HG02981 (cell line): ENCODE measurements at regions not wholly inside any gene's neighbourhood (a gene's known extent, or its start where the extent isn't known, plus 50 kb on each side); places are given as distances from the start of the nearest gene placed in this dataset.
A peak's percentile ranks its signal among the peaks of the same experiment; 100 is the strongest.

Source experiments
- ATAC-seq: cut with Tn5 transposase; IDR thresholded peaks from one replicate; pipeline ENCODE4 v1.9.1; 2021; ENCODE audit warnings: mild to moderate bottlenecking, moderate library complexity; ENCODE audit not compliant: unreplicated experiment

DNA sequence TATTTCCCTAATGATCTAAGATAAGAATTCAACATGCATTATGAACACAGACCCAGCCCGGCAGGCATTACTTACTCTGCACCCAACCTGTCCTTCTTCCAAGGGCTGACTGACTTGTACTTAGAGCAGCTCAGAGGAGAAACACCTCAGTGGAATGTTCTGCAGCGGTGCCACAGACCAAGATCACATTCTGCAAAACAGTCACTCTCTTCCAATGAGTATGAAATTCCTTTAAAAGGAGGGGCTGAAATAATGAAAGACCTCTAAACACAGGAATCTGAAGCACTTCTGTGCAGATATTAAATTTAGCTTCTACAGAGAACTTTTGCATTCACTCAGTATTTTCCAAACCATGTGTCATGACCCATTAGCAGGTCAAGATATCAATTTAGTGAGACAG, 172.9 kb downstream of the ZDHHC21 start:
- no peak for ATAC-seq

- no peak for ATAC-seq
These were observed 175.9 kb downstream of the ZDHHC21 start for GRCh38 chr9:14517154-14517906.

DNA sequence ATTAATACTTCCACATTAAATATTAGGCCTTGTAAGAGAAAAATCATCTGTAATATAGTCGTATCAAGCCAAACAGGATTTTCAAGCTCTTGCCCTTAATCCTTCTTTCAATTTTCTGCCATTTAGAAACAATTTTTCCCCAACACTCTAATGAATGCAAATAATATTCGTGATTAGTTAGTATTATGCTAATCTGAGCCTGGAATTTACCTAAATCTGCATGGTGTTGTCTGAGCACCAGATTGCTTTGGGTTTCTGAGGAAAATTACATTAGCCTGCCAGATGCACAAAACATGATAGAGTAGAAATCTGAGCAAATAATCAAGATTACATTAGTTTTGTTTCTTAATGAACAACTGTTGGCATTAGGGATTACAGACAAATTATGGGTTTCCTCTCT, 176.6 kb downstream of the ZDHHC21 start:
- no peak for ATAC-seq

- no peak for ATAC-seq
These were observed 177.5 kb downstream of the ZDHHC21 start for GRCh38 chr9:14515571-14516198.

DNA sequence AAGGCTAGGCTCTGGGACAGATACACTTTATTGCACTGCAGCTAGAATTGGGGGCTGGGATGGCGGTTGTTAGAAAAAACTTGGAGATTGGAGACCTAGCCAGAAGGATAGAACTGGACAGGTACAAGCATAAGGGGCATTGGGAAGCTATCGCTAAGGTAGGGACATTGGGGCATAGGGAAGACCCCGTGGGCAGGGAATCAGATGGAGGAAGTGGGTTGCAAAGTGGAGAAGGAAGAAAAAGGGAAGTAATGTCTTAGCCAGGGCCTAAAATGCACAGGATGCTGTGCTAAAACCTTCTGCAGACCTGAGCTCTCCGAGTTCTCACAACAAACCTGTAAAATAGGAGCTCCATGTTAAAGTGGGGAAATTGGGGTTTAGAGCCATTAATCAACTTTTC, 178.2 kb downstream of the ZDHHC21 start:
- ATAC-seq, result no peak

- no peak for ATAC-seq
These were observed 180.3 kb downstream of the ZDHHC21 start for GRCh38 chr9:14512942-14513341.

GRCh38 chr9:14511452-14511851, 181.8 kb downstream of the ZDHHC21 start:
- ATAC-seq, result peak; percentile 68

DNA sequence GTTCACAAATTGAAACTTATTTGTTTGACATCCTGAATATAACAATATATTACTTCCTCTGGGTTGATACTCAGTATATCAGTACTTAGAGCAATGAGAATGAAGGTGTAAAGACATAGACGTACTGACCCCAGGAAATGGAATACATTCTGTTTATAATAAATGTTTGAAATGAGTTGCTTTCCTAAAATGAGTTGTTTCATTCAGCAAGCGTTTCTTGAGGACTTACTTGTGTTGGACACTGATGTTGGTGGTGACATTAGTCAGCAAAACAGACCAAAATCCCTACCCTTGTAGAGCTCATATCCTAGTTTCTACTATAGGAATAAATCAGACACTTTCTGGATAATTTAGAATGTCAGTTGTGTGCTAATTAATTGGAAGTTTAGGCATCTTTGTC, 184.3 kb downstream of the ZDHHC21 start:
- ATAC-seq, result no peak

DNA sequence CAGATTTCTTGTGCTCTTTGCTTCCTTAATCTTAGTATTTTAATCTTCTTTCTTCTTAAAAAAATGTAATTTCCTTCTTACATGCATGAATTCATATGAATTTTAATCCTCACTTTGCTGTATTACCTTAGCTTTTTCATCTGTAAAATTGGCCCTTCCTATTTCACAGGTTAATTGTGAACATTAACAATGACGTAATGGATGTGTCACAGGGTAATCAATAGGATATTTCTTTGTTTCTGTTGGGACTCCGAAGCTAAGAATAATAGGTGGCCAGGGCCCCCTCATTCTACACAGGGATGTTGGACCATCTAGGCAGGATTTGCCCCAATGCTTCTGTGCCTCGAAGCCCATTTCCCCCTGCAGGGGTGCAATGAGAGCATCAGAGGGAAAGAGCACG, 187.4 kb upstream of the NFIB start:
- no peak for ATAC-seq

DNA sequence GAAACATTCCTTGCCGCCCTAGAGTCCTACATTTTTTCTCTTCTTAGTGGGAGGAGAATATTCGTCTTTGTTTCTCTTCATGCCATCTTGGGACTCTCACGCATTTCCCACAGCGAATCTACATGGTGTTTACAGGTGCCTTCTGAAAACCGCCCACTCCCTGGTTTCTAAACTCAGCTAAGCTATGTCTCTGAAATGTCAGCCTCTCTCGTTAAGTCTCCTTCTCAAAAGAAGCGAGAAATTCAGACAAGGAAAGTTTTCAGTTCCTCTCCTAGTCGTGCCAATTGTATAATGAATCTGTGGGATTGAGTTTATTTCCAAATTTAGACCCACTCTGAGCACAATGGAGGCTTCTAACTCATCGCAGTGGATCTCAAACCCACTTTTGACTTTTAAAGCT, 186.8 kb upstream of the NFIB start:
- no peak for ATAC-seq

DNA sequence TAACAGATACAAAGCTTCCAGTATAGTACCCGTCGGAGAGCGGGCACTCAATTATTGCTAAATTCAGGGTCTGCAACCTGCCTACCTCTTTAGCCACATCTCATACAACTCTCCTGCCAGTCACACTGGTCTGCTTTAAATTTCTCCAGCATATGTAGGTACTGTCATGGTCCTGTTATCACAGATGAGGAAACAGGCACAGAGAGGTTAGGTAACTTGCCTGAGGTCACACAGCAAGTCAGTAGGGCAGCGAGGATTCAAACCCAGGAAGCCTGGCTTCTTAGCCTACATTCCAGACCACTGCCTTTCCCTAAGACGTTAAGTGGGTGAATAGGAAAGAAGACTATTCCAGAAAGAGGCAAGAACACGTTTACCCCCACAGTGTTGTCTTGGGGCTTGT, 186.0 kb upstream of the NFIB start:
- no peak for ATAC-seq

GRCh38 chr9:14498824-14499223, 184.9 kb upstream of the NFIB start:
- no peak for ATAC-seq

DNA sequence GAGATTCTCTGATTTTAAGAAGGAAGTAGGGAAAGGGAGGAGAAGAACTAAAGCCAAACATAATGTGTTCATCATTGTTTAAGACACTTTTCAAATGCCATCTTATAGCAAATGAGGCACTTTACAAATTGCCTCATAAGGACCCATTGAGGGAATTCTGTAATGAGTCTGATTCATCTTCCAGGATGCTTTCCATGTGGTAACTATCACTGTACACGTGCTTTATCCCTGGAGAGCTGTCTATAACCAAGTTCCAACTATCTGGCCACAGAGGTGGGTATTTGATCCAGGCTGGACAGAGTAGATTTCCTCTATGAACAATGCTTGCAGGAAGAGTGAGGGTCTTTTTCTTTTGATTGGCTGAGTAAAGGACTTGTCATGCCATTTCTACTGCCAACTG, 183.5 kb upstream of the NFIB start:
- no peak for ATAC-seq

GRCh38 chr9:14488421-14489190, 174.7 kb upstream of the NFIB start:
- ATAC-seq, result no peak

- ATAC-seq, result no peak
These were observed 173.7 kb upstream of the NFIB start for GRCh38 chr9:14487547-14488185.

DNA sequence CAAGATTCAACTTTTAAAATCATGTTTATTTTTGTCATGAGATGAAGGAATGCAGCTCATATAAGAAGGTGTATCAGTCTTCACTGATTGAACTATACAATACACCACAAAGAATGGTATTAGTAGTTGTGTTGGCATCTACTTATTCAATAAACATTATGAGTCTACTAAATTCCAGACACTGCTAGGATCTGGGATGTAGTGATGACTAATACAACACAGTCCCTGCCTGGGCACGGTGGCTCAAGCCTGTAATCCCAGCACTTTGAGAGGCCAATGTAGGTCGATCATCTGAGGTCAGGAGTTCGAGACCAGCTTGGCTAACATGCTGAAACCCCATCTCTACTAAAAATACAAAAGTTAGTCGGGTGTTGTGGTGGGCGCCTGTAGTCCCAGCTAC, 171.4 kb upstream of the NFIB start:
- no peak for ATAC-seq

GRCh38 chr9:14482856-14483255, 168.9 kb upstream of the NFIB start:
- ATAC-seq, result no peak

- no peak for ATAC-seq
These were observed 166.6 kb upstream of the NFIB start for GRCh38 chr9:14480526-14480925.

DNA sequence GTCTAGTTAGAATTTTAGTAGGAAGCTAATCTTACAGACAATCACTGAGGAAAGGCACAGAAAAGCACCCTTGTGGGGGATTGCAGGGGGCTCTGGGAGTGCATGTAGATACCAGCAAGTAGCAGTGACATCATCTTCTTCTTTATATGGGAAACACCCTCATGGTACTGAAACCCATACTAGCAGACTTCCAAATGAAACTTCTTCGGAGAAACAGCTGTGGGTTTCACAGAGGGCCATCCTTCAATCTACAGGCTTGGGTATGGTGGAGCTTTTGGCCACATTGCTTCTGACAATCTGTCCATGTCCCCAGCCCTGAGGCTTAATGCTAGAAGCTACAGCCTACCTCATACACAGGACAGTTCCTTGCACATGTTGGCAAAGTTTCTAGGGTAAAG, 165.2 kb upstream of the NFIB start:
- no peak for ATAC-seq

GRCh38 chr9:14478175-14479162, 164.5 kb upstream of the NFIB start:
- no peak for ATAC-seq
